ENCODE measurements at regions not wholly inside any gene's neighbourhood (a gene's known extent, or its start where the extent isn't known, plus 50 kb on each side); places are given as distances from the start of the nearest gene placed in this dataset.

- TF ChIP-seq CTCF (IDR thresholded peaks at IDR 0.05; ENCODE audit: low read length) (no peak), EZH2 (IDR thresholded peaks at IDR 0.05; ENCODE audit: borderline replicate concordance, low read length) (no peak)
These were observed 972.6 kb downstream of the EFNA5 start for GRCh38 chr5:106698169-106698568.
